ENCODE measurements at regions not wholly inside any gene's neighbourhood (a gene's known extent, or its start where the extent isn't known, plus 50 kb on each side); places are given as distances from the start of the nearest gene placed in this dataset.

DNA sequence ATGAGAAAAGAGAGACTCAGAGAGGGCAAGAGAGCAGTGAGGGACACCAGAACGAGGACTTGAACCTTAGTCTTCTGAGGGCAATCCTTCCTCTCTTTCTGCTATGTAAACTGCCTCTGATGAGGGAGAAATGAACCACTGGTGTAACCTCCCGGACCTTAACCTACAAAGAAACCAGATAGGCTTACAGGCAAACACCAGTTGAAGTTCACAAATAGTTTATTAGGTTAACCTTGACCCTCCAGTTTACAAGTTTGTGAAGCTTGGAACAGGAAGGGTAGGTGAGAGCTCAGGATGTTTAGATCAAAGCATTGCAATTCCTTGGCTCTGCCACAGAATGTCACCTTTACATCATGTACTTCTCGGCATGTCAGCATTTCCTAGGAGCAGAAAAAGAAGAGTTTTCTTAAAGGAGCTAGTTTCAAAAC lies 486.4 kb upstream of the SPRED2 start:
- Histone ChIP-seq H3K4me3 (no peak overlapping the region), H3K9me3 (no peaks in the 10 kb centered on the region), H3K36me3 (no peaks in the 10 kb centered on the region), H3K4me1 (no peaks in the 10 kb centered on the region), H3K27ac (no peak overlapping the region), H3K27me3 (no peaks in the 10 kb centered on the region)
- ATAC-seq, result no peak
- TF ChIP-seq POLR2AphosphoS5 (IDR thresholded peaks at IDR 0.05), result no peak
- no peak for TF ChIP-seq EP300 (IDR thresholded peaks at IDR 0.05)
- TF ChIP-seq POLR2A (IDR thresholded peaks at IDR 0.05), result no peak
- TF ChIP-seq, protein P1, sequence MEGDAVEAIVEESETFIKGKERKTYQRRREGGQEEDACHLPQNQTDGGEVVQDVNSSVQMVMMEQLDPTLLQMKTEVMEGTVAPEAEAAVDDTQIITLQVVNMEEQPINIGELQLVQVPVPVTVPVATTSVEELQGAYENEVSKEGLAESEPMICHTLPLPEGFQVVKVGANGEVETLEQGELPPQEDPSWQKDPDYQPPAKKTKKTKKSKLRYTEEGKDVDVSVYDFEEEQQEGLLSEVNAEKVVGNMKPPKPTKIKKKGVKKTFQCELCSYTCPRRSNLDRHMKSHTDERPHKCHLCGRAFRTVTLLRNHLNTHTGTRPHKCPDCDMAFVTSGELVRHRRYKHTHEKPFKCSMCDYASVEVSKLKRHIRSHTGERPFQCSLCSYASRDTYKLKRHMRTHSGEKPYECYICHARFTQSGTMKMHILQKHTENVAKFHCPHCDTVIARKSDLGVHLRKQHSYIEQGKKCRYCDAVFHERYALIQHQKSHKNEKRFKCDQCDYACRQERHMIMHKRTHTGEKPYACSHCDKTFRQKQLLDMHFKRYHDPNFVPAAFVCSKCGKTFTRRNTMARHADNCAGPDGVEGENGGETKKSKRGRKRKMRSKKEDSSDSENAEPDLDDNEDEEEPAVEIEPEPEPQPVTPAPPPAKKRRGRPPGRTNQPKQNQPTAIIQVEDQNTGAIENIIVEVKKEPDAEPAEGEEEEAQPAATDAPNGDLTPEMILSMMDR (IDR thresholded peaks at IDR 0.05), result no peak
- 89 to 91% methylated on average over 3 of the region's 3 CpGs for WGBS, 2 donors (ENCODE audit: low coverage in 1 of 2)

- TF ChIP-seq EP300 (IDR thresholded peaks at IDR 0.05) (no peak), POLR2A (IDR thresholded peaks at IDR 0.05) (no peak), POLR2AphosphoS5 (IDR thresholded peaks at IDR 0.05) (peak; percentile 49)
- TF ChIP-seq, protein P1 (IDR thresholded peaks at IDR 0.05), result no peak
- H3K36me3 ChIP-seq, result no peaks in the 10 kb centered on the region
- 45 to 63% methylated on average over 2 of the region's 2 CpGs for WGBS, 2 donors (ENCODE audit: low coverage in 1 of 2)
- no peak for ATAC-seq
- no peaks in the 10 kb centered on the region for H3K27me3 ChIP-seq
- H3K27ac ChIP-seq, result no peak overlapping the region
- H3K9me3 ChIP-seq, result no peaks in the 10 kb centered on the region
- no peaks in the 10 kb centered on the region for H3K4me1 ChIP-seq
- no peak overlapping the region for H3K4me3 ChIP-seq
These were observed 485.6 kb upstream of the SPRED2 start for GRCh38 chr2:65917986-65918385.

DNA sequence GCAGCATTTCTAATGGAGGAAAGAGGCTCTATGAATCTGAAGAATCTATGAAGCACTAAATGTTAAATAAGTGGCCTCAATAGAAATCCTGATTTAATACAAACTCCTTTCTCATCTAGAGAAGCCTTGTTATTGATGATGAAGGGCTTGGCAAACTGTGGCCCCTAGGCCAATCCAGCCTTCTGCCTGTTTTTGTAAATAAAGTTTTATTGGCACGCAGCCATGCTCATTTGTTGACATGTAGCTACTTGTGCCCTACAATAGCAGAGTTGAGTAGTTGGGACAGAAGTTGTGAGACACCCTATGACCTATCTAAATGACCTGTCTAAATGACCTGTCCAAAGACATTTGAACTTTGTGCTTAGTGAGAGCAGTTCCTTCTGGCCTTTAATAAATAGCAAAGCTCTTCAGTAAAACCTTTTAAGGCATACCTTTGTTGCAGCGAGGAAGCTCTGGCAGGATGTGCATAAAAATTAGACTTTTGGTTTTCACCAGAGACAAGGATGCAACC lies 484.4 kb upstream of the SPRED2 start:
- Histone ChIP-seq H3K36me3 (no peaks in the 10 kb centered on the region), H3K27me3 (no peaks in the 10 kb centered on the region), H3K27ac (no peak overlapping the region), H3K9me3 (no peaks in the 10 kb centered on the region), H3K4me3 (no peak overlapping the region), H3K4me1 (no peaks in the 10 kb centered on the region)
- TF ChIP-seq, protein P1 (IDR thresholded peaks at IDR 0.05), result no peak
- TF ChIP-seq EP300 (IDR thresholded peaks at IDR 0.05), result no peak
- TF ChIP-seq POLR2A (IDR thresholded peaks at IDR 0.05), result no peak
- TF ChIP-seq POLR2AphosphoS5 (IDR thresholded peaks at IDR 0.05), result no peak
- WGBS, 2 donors (ENCODE audit: low coverage in 1 of 2), result 77 to 86% methylated on average over 1 to 2 of the region's 2 CpGs
- ATAC-seq, result no peak

DNA sequence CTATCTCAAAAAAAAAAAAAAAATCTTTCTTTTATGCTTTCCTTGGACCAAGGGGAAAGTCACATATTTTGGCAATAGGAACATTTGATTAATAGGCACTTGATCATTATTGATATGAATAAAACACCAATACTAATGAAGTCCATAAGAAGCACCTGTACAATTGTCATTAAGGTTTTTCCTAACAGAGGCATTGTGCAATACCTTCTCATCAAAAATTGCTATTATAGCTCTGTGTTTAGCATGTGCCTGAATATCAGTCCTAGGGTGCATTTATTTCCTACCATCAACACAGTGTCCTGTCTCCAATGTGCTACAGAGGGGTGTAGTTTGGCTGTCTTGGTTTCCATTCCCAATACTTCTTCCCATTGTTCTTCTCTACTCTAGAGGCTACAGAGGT lies 483.8 kb upstream of the SPRED2 start:
- no peaks in the 10 kb centered on the region for H3K27me3 ChIP-seq
- H3K36me3 ChIP-seq, result no peaks in the 10 kb centered on the region
- no peak overlapping the region for H3K27ac ChIP-seq
- H3K9me3 ChIP-seq, result no peaks in the 10 kb centered on the region
- ATAC-seq, result no peak
- no peak for TF ChIP-seq EP300 (IDR thresholded peaks at IDR 0.05)
- TF ChIP-seq POLR2A (IDR thresholded peaks at IDR 0.05), result no peak
- TF ChIP-seq POLR2AphosphoS5 (IDR thresholded peaks at IDR 0.05), result no peak
- TF ChIP-seq, protein P1 (IDR thresholded peaks at IDR 0.05), result no peak
- H3K4me1 ChIP-seq, result no peaks in the 10 kb centered on the region
- no peak overlapping the region for H3K4me3 ChIP-seq

DNA sequence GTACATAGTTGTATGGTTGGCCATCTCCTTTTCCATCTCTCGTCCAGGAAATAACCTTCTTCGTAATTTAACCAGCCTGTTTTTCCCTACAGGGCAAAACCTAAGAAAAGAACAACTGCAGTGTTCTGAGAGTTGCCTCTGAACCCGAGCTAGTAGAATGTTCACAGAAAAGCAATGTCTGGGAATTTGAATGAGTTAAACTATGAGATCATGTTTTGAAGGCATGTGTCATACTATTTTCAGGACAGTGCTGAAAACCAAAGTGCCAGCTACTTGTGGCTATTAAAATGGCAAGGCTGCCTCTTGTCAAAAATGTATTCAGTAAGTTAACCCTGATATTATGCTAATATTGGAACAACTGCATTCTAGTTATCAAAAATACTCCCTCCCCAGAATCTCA lies 482.9 kb upstream of the SPRED2 start:
- TF ChIP-seq, protein P1 (IDR thresholded peaks at IDR 0.05), result no peak
- TF ChIP-seq POLR2A (IDR thresholded peaks at IDR 0.05), result no peak
- no peak for TF ChIP-seq POLR2AphosphoS5 (IDR thresholded peaks at IDR 0.05)
- TF ChIP-seq EP300 (IDR thresholded peaks at IDR 0.05), result no peak
- no peak for ATAC-seq
- Histone ChIP-seq H3K36me3 (no peaks in the 10 kb centered on the region), H3K27ac (no peak overlapping the region), H3K27me3 (no peaks in the 10 kb centered on the region), H3K4me3 (no peak overlapping the region), H3K4me1 (no peaks in the 10 kb centered on the region), H3K9me3 (no peaks in the 10 kb centered on the region)
- WGBS, 2 donors (ENCODE audit: low coverage in 1 of 2), result 89 to 92% methylated on average over 2 to 3 of the region's 3 CpGs

Measured in gastroesophageal sphincter (tissue), 4 donors.